Body of pancreas (tissue), 4 donors: ENCODE measurements at regions not wholly inside any gene's neighbourhood (a gene's known extent, or its start where the extent isn't known, plus 50 kb on each side); places are given as distances from the start of the nearest gene placed in this dataset.

Experiments used
- ATAC-seq: fragments of 150-250 bp; one replicate; pipeline ENCODE4 v1.9.1; 2016
- DNase-seq, 4 donors: peaks; one replicate each; pipeline ENCODE4 v3.0.0-alpha.2; 2019
- H3K27ac ChIP-seq, 4 donors: fragments of 200-600 bp; sonication (generic); 1 replicate in 3 of 4; 2 replicates in 1 of 4; pipeline versions ENCODE4 v1.5.1 to v1.6.1; 2016 to 2019; ENCODE audit warnings: mild to moderate bottlenecking in 1 of 4, mixed read lengths in 1 of 4, moderate library complexity in 1 of 4
- H3K27me3 ChIP-seq, 2 donors: fragments of 200-600 bp; sonication (generic); one replicate each; pipeline ENCODE4 v1.6.0; 2016; ENCODE audit warnings: mild to moderate bottlenecking in 1 of 2
- H3K36me3 ChIP-seq, 2 donors: fragments of 200-600 bp; sonication (generic); replicated peaks in 1 of 2; 2 replicates each; pipeline ENCODE4 v1.5.1; 2016; ENCODE audit warnings: low read depth in 2 of 2; ENCODE audit not compliant: insufficient read depth in 1 of 2
- H3K4me1 ChIP-seq: fragments of 200-600 bp; sonication (generic); one replicate; pipeline ENCODE4 v1.6.0; 2016
- H3K4me3 ChIP-seq, 2 donors: fragments of 200-600 bp; sonication (generic); 1 replicate in 1 of 2; 2 replicates in 1 of 2; pipeline ENCODE4 v1.5.1; 2016 to 2019
- H3K9me3 ChIP-seq, 3 donors: fragments of 200-600 bp; sonication (generic); 1 replicate in 2 of 3; 2 replicates in 1 of 3; pipeline ENCODE4 v1.5.1; 2016
- POLR2A ChIP-seq, 3 donors: fragments of 450-650 bp; IDR thresholded peaks; one replicate each; pipeline ENCODE4 v1.6.1; 2016; ENCODE audit warnings: antibody characterized with exemption in 3 of 3, mild to moderate bottlenecking in 2 of 3
- WGBS, 2 donors: methylation state at CpG; one replicate each; pipeline ENCODE4 v1.1.5; 2017; 5-methylcytosine and 5-hydroxymethylcytosine counted together
- intact Hi-C: fragments of 100-400 bp; cut with DNase I; formaldehyde crosslinking; loops from one replicate; pipeline ENCODE4 v1.15.1; 2023
- TF ChIP-seq, protein P1 (sequence below), 7 experiments: fragments of 450-650 bp in 4 of 7; fragments of 200-600 bp in 3 of 7; sonication (generic) in 3 of 7; IDR thresholded peaks; one replicate each; pipeline ENCODE4 v1.5.1; 2016 to 2019; ENCODE audit warnings: antibody characterized with exemption in 7 of 7

DNA sequence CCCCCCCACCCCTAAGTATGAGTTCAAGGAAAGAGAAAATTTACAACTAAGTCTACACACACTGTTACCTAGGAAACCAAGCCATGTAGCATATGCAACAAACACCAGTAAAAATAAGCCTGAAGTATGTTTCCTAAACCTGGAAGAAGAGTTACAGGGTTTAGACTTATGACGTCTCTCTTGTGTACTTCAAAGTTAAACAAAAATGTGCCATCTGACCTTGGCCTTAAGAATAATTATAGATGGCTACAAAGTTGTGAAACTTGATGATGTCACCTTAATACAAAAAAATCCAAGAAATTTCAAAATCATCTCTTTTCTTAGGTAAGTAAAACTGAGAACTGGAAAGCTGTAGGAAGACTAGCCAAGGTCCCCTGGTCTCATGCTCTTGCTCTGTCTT lies 297.6 kb upstream of the NRXN1 start:
- H3K9me3 ChIP-seq = no peaks in the 10 kb centered on the region
- 30 to 34% methylated on average over 1 of the region's 1 CpG for WGBS, 2 donors
- no peaks in the 10 kb centered on the region for H3K36me3 ChIP-seq
- DNase-seq = no peak
- no peaks in the 10 kb centered on the region for H3K4me1 ChIP-seq
- intact Hi-C loops = no loop called here
- no peak overlapping the region for H3K4me3 ChIP-seq
- ATAC-seq = no peak
- TF ChIP-seq, protein P1, sequence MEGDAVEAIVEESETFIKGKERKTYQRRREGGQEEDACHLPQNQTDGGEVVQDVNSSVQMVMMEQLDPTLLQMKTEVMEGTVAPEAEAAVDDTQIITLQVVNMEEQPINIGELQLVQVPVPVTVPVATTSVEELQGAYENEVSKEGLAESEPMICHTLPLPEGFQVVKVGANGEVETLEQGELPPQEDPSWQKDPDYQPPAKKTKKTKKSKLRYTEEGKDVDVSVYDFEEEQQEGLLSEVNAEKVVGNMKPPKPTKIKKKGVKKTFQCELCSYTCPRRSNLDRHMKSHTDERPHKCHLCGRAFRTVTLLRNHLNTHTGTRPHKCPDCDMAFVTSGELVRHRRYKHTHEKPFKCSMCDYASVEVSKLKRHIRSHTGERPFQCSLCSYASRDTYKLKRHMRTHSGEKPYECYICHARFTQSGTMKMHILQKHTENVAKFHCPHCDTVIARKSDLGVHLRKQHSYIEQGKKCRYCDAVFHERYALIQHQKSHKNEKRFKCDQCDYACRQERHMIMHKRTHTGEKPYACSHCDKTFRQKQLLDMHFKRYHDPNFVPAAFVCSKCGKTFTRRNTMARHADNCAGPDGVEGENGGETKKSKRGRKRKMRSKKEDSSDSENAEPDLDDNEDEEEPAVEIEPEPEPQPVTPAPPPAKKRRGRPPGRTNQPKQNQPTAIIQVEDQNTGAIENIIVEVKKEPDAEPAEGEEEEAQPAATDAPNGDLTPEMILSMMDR (IDR thresholded peaks at IDR 0.05) = no peak
- no peak for TF ChIP-seq POLR2A (IDR thresholded peaks at IDR 0.05)
- H3K27ac ChIP-seq = no peak overlapping the region
- no peaks in the 10 kb centered on the region for H3K27me3 ChIP-seq

GRCh38 chr2:51324051-51324450 lies 292.1 kb upstream of the NRXN1 start:
- intact Hi-C loops = no loop called here

DNA sequence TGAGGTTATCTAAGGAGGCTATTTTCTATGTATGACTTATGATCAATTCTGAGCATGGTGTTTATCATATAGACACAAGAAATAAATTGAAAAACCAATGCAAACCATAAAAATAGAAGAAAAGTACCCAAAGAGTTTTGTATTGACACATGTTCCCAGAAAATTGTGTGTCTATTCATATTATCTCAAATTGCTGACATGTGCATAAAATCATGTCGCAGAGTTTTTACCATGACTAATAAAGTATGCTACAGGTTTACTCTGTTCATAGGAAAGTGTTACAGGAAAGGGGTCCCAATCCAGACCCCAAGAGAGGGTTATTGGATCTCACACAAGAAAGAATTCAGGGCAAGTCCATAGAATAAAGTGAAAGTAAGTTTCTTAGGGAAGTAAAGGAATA lies 290.7 kb upstream of the NRXN1 start:
- ATAC-seq (no peak), DNase-seq (no peak)
- Histone ChIP-seq H3K4me3 (no peak overlapping the region), H3K27me3 (no peaks in the 10 kb centered on the region), H3K9me3 (no peaks in the 10 kb centered on the region), H3K4me1 (peaks cover 6% of the 10 kb centered on the region), H3K36me3 (no peaks in the 10 kb centered on the region), H3K27ac (no peak overlapping the region)
- TF ChIP-seq POLR2A (IDR thresholded peaks at IDR 0.05) = no peak
- TF ChIP-seq, protein P1 (IDR thresholded peaks at IDR 0.05) = no peak
- whole genome bisulfite sequencing, 2 donors = 78 to 79% methylated on average over 1 of the region's 1 CpG
- intact Hi-C loops = no loop called here

More at GRCh38 chr2:51324051-51324450, 292.1 kb upstream of the NRXN1 start:
- Histone ChIP-seq H3K9me3 (no peaks in the 10 kb centered on the region), H3K27ac (no peak overlapping the region), H3K27me3 (no peaks in the 10 kb centered on the region), H3K36me3 (no peaks in the 10 kb centered on the region), H3K4me1 (peaks cover 6% of the 10 kb centered on the region), H3K4me3 (no peak overlapping the region)
- WGBS, 2 donors = 70 to 79% methylated on average over 4 of the region's 4 CpGs
- ATAC-seq (no peak), DNase-seq (no peak)
- no peak for TF ChIP-seq POLR2A (IDR thresholded peaks at IDR 0.05)
- TF ChIP-seq, protein P1 (IDR thresholded peaks at IDR 0.05) = no peak

GRCh38 chr2:51304311-51304710 lies 272.4 kb upstream of the NRXN1 start:
- no peaks in the 10 kb centered on the region for H3K27me3 ChIP-seq
- no peaks in the 10 kb centered on the region for H3K9me3 ChIP-seq
- TF ChIP-seq POLR2A (IDR thresholded peaks at IDR 0.05) = no peak
- TF ChIP-seq, protein P1 (IDR thresholded peaks at IDR 0.05) = no peak
- no peaks in the 10 kb centered on the region for H3K4me1 ChIP-seq
- WGBS, 2 donors = 42 to 60% methylated on average over 1 of the region's 1 CpG
- no peak overlapping the region for H3K4me3 ChIP-seq
- H3K36me3 ChIP-seq = no peaks in the 10 kb centered on the region
- no peak overlapping the region for H3K27ac ChIP-seq
- DNase-seq = no peak
- ATAC-seq = no peak
- intact Hi-C loops = no loop called here

DNA sequence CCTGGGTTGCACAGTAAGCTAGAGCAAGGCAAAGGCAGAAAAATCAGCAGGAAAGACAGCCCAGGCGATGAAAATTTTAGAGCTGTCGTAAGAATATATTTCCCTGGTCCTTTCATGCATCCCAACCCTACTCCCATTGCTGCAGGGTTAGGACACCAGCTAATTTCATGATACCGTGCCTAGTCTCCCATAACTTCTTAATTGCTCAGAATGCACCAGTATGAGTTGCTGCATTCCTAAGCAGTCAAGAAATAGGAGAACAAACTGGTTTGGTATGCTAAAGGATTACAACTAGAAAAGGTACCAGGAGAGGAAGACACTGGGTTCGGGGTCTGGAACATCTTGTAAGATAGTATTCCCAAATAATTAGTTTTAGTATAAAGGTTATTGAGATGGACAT lies 269.4 kb upstream of the NRXN1 start:
- Histone ChIP-seq H3K4me3 (no peak overlapping the region), H3K27ac (no peak overlapping the region), H3K9me3 (no peaks in the 10 kb centered on the region), H3K4me1 (no peaks in the 10 kb centered on the region), H3K36me3 (no peaks in the 10 kb centered on the region), H3K27me3 (no peaks in the 10 kb centered on the region)
- TF ChIP-seq, protein P1 (IDR thresholded peaks at IDR 0.05) = no peak
- WGBS, 2 donors = 87 to 92% methylated on average over 4 of the region's 4 CpGs
- ATAC-seq (no peak), DNase-seq (no peak)
- intact Hi-C loops = no loop called here
